ENCODE measurements at regions not wholly inside any gene's neighbourhood (a gene's known extent, or its start where the extent isn't known, plus 50 kb on each side); places are given as distances from the start of the nearest gene placed in this dataset.
A peak's percentile ranks its signal among the peaks of the same experiment; 100 is the strongest.

DNA sequence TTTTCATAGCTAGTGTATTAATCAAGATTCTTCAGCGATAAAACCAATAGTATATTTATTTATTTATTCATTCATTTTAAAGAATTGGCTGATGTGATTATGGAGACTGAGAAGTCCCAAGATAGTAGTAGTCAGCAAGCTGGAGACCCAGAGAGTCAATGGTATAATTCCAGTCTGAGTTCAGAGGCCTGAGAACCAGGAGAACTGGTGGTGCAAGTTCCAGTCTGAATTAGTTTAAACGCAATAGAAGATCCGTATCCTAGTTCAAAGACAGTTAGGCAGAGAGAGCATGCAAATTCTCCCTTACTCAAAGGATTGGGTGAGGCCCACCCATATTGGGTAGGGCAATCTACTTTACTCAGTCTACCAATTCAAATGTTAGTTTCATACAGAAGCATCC lies 364.2 kb upstream of the RPS23 start:
- no peaks in the 10 kb centered on the region for H3K9me3 ChIP-seq
- ATAC-seq, result no peak
- H3K36me3 ChIP-seq (replicated peaks in 1 of 2; ENCODE audit: insufficient read depth in 1 of 2, low read depth in 2 of 2), result no peaks in the 10 kb centered on the region
- 63 to 65% methylated on average over 3 of the region's 3 CpGs for WGBS, 2 donors
- no peak overlapping the region for H3K27ac ChIP-seq
- no peak for DNase-seq
- no peak for TF ChIP-seq POLR2A (IDR thresholded peaks at IDR 0.05)
- TF ChIP-seq, protein P1, sequence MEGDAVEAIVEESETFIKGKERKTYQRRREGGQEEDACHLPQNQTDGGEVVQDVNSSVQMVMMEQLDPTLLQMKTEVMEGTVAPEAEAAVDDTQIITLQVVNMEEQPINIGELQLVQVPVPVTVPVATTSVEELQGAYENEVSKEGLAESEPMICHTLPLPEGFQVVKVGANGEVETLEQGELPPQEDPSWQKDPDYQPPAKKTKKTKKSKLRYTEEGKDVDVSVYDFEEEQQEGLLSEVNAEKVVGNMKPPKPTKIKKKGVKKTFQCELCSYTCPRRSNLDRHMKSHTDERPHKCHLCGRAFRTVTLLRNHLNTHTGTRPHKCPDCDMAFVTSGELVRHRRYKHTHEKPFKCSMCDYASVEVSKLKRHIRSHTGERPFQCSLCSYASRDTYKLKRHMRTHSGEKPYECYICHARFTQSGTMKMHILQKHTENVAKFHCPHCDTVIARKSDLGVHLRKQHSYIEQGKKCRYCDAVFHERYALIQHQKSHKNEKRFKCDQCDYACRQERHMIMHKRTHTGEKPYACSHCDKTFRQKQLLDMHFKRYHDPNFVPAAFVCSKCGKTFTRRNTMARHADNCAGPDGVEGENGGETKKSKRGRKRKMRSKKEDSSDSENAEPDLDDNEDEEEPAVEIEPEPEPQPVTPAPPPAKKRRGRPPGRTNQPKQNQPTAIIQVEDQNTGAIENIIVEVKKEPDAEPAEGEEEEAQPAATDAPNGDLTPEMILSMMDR (IDR thresholded peaks at IDR 0.05), result no peak
- no peaks in the 10 kb centered on the region for H3K27me3 ChIP-seq
- intact Hi-C loops (cut with DNase I), result loop anchor here (10.0 kb wide), 1 partner anchor 922 kb away; no protein-coding TSS in a partner anchor
- no peak overlapping the region for H3K4me3 ChIP-seq
- peaks cover 9% of the 10 kb centered on the region for H3K4me1 ChIP-seq

DNA sequence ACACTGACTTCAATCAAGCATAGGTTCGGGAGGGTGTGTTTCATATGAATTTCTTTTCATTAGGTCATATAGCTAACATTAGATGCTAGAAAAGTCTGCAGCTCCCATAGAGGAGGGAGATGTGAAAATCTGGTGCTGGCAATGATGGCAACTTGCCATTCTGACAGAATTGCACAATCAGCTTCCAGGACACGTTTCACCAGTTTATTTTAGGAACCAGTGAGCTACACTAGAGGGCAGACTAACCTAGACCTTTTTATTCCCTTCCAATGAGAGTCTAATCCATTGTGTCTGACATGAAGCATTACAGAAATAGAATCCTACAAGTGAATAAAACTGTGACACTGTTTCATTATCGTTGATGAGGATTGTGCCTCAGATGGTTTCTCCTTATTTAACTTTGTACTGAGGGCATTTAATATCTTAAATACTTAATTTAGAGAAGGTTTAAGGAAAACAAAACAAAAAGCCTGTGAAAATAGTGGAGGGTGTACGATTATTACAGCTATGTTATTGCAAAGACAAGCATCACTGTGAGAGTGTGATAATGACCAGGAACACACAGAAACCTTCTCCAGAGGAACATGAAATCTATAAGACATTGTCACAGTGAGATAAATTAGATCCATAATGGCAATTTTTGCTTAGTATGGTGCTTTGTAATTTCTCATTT lies 363.3 kb upstream of the RPS23 start:
- Histone ChIP-seq H3K36me3 (replicated peaks in 1 of 2; ENCODE audit: insufficient read depth in 1 of 2, low read depth in 2 of 2) (no peaks in the 10 kb centered on the region), H3K4me3 (no peak overlapping the region), H3K9me3 (no peaks in the 10 kb centered on the region), H3K27ac (no peak overlapping the region), H3K4me1 (peaks cover 9% of the 10 kb centered on the region), H3K27me3 (no peaks in the 10 kb centered on the region)
- ATAC-seq, result peak; percentile 98
- intact Hi-C loops (cut with DNase I), result loop anchor here (10.0 kb wide), 1 partner anchor 923 kb away; no protein-coding TSS in a partner anchor
- DNase-seq, result peak; percentile 83 to 89 (median 86)
- TF ChIP-seq POLR2A (IDR thresholded peaks at IDR 0.05), result no peak
- TF ChIP-seq, protein P1 (IDR thresholded peaks at IDR 0.05), result peak; percentile 39 to 96 (median 89)
- 21 to 27% methylated on average over 4 of the region's 4 CpGs for WGBS, 2 donors

DNA sequence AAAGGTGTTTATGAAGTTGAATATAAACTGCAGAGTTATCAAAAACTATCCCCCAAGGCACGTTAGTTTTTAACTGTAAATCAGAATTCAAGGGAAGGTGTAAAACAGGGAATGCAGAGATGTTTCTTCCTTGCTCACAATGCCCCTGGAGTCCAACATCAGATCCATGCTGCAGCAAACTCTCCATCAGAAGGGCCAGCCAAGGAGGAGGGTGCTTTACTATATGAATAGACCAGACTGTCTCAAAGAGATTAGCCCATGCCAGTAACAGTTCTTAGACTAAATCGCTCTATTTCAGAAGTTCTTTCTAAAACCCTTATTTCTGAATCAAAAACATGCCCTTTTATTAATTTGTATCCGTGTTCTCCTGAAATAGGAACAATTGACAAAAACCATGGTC lies 362.8 kb upstream of the RPS23 start:
- H3K36me3 ChIP-seq (replicated peaks in 1 of 2; ENCODE audit: insufficient read depth in 1 of 2, low read depth in 2 of 2), result no peaks in the 10 kb centered on the region
- DNase-seq (no peak), ATAC-seq (no peak)
- H3K9me3 ChIP-seq, result no peaks in the 10 kb centered on the region
- H3K27me3 ChIP-seq, result no peaks in the 10 kb centered on the region
- intact Hi-C loops (cut with DNase I), result loop anchor here (10.0 kb wide), 1 partner anchor 924 kb away; no protein-coding TSS in a partner anchor
- peaks cover 12% of the 10 kb centered on the region for H3K4me1 ChIP-seq
- H3K4me3 ChIP-seq, result no peak overlapping the region
- no peak overlapping the region for H3K27ac ChIP-seq
- TF ChIP-seq POLR2A (IDR thresholded peaks at IDR 0.05), result no peak
- TF ChIP-seq, protein P1 (IDR thresholded peaks at IDR 0.05), result no peak
- WGBS, 2 donors, result 39 to 58% methylated on average over 3 of the region's 3 CpGs

DNA sequence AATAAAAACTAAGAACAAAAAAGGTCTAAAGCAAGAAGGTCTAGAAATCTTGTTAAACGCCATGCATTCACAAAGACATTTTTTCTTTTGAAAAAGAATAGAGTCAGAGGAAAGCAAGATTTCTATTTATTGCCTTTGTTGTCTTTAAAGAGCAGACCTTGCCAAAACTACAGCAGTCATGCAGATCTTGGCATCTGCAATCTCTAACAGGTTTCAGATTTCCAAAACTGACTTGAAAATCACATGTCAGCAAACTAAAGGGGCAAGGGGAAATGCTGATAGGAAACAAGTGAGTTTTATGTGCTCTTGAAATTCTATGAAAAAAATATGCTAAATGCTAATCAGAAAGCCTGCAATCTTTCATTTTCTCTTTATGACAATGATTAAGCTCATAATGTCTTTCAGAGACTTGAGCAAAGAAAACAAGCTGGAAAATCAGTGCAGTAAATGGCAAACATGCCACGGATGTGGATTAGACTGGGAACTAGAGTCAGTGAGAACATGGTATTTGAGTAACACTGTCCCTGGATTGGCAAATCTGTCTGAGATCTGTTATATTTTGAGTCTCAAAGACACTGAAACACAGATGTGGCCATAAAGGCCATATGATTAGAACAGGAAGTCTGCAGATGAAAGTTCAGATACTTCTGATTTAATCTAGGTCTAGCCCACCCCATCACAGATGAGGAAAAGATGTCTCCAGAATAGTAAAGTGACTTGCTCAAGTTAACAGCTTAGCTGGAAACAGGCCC lies 361.4 kb upstream of the RPS23 start:
- H3K4me1 ChIP-seq, result peaks cover 26% of the 10 kb centered on the region
- TF ChIP-seq, protein P1 (IDR thresholded peaks at IDR 0.05), result no peak
- no peak for TF ChIP-seq POLR2A (IDR thresholded peaks at IDR 0.05)
- no peak overlapping the region for H3K27ac ChIP-seq
- H3K27me3 ChIP-seq, result no peaks in the 10 kb centered on the region
- H3K9me3 ChIP-seq, result no peaks in the 10 kb centered on the region
- ATAC-seq (no peak), DNase-seq (no peak)
- no peaks in the 10 kb centered on the region for H3K36me3 ChIP-seq (replicated peaks in 1 of 2; ENCODE audit: insufficient read depth in 1 of 2, low read depth in 2 of 2)
- intact Hi-C loops (cut with DNase I), result loop anchor here (10.0 kb wide), 1 partner anchor 925 kb away; no protein-coding TSS in a partner anchor
- no peak overlapping the region for H3K4me3 ChIP-seq
- WGBS, 2 donors, result 39 to 43% methylated on average over 2 of the region's 2 CpGs

Measured in body of pancreas (tissue), 4 donors.